Sigmoid colon (tissue), 6 donors: ENCODE measurements at regions not wholly inside any gene's neighbourhood (a gene's known extent, or its start where the extent isn't known, plus 50 kb on each side); places are given as distances from the start of the nearest gene placed in this dataset.

Source experiments
- DNase-seq: peaks from one replicate; pipeline ENCODE4 v3.0.0-alpha.2; 2019
- H3K27ac ChIP-seq, 4 donors: fragments of 200-600 bp; sonication (generic); one replicate each; pipeline ENCODE4 v1.5.1; 2016 to 2019; ENCODE audit warnings: mild to moderate bottlenecking in 1 of 4
- H3K27me3 ChIP-seq, 3 donors: fragments of 200-600 bp; sonication (generic); one replicate each; pipeline ENCODE4 v1.5.1; 2019; ENCODE audit warnings: mild to moderate bottlenecking in 1 of 3
- H3K36me3 ChIP-seq, 4 donors: fragments of 200-600 bp; sonication (generic); one replicate each; pipeline ENCODE4 v1.5.1; 2016 to 2019
- H3K4me1 ChIP-seq, 4 donors: fragments of 200-600 bp; sonication (generic); one replicate each; pipeline ENCODE4 v1.5.1; 2017 to 2019
- H3K4me3 ChIP-seq, 4 donors: fragments of 200-600 bp; sonication (generic); one replicate each; pipeline ENCODE4 v1.5.1; 2017 to 2019; ENCODE audit warnings: mild to moderate bottlenecking in 2 of 4, moderate library complexity in 1 of 4
- H3K9me3 ChIP-seq, 4 donors: fragments of 200-600 bp in 3 of 4; sonication (generic) in 3 of 4; one replicate each; pipeline versions ENCODE4 v1.5.1 to v1.6.1; 2013 to 2019
- EP300 ChIP-seq, 4 donors: sonication (generic); formaldehyde crosslinking; IDR thresholded peaks; one replicate each; pipeline ENCODE4 v1.6.1; 2017; ENCODE audit warnings: antibody characterized with exemption in 4 of 4
- POLR2A ChIP-seq, 2 donors: fragments of 450-650 bp; IDR thresholded peaks; one replicate each; pipeline ENCODE4 v1.6.1; 2016; ENCODE audit warnings: antibody characterized with exemption in 2 of 2, mild to moderate bottlenecking in 2 of 2, moderate library complexity in 2 of 2
- POLR2AphosphoS5 ChIP-seq, 4 donors: sonication (generic); formaldehyde crosslinking; IDR thresholded peaks; one replicate each; pipeline ENCODE4 v1.6.1; 2017; ENCODE audit warnings: antibody characterized with exemption in 4 of 4
- WGBS, 2 donors: extraction: QIAGEN DNeasy Blood & Tissue Kit; methylation state at CpG; one replicate each; pipeline ENCODE4 v1.1.7; 2013; 5-methylcytosine and 5-hydroxymethylcytosine counted together
- intact Hi-C: fragments of 100-400 bp; cut with DNase I; formaldehyde crosslinking; loops from one replicate; pipeline ENCODE4 v1.15.1; 2023
- TF ChIP-seq, protein P1 (sequence below), 4 experiments: fragments of 450-650 bp in 3 of 4; fragments of 200-600 bp in 1 of 4; IDR thresholded peaks; one replicate each; pipeline ENCODE4 v1.5.1; 2016 to 2019; ENCODE audit warnings: antibody characterized with exemption in 4 of 4, mild to moderate bottlenecking in 3 of 4, moderate library complexity in 2 of 4
- donor health status: healthy with polysubstance abuse.
- donor health status: healthy.

DNA sequence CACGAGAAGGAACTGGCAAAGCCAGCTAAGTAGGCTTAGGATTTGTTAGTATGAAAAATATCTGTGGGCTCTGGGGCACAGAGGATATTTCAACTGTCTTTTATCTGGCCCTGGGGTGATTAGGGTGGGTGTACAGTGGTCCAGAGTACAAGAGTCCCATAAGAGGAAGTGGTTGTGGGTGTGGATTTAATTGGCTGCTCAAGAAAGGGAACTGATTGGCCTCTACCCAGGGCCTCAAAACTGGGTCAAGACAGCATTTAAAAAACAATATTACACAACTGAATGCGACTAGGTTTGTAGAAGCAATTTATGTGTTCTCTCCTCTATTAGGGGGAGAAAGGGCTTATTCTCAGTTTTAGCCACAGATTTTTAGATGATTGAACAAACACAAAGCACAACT is 1353.4 kb upstream of the WWC1 start:
- 42 to 55% methylated on average over 2 of the region's 2 CpGs for WGBS, 2 donors
- intact Hi-C loops = no loop called here
- TF ChIP-seq, protein P1, sequence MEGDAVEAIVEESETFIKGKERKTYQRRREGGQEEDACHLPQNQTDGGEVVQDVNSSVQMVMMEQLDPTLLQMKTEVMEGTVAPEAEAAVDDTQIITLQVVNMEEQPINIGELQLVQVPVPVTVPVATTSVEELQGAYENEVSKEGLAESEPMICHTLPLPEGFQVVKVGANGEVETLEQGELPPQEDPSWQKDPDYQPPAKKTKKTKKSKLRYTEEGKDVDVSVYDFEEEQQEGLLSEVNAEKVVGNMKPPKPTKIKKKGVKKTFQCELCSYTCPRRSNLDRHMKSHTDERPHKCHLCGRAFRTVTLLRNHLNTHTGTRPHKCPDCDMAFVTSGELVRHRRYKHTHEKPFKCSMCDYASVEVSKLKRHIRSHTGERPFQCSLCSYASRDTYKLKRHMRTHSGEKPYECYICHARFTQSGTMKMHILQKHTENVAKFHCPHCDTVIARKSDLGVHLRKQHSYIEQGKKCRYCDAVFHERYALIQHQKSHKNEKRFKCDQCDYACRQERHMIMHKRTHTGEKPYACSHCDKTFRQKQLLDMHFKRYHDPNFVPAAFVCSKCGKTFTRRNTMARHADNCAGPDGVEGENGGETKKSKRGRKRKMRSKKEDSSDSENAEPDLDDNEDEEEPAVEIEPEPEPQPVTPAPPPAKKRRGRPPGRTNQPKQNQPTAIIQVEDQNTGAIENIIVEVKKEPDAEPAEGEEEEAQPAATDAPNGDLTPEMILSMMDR (IDR thresholded peaks at IDR 0.05) = no peak
- TF ChIP-seq EP300 (IDR thresholded peaks at IDR 0.05) = no peak
- no peak for TF ChIP-seq POLR2A (IDR thresholded peaks at IDR 0.05)
- TF ChIP-seq POLR2AphosphoS5 (IDR thresholded peaks at IDR 0.05) = no peak

GRCh38 chr5:166942948-166943347 is 1348.5 kb upstream of the WWC1 start:
- Histone ChIP-seq H3K4me1 (peaks cover 0 to 11% (median 6%) of the 10 kb centered on the region in 4 donors), H3K9me3 (no peaks in the 10 kb centered on the region), H3K27ac (no peak overlapping the region), H3K36me3 (no peaks in the 10 kb centered on the region), H3K27me3 (no peaks in the 10 kb centered on the region), H3K4me3 (no peak overlapping the region)
- TF ChIP-seq POLR2A (IDR thresholded peaks at IDR 0.05) = no peak
- no peak for TF ChIP-seq EP300 (IDR thresholded peaks at IDR 0.05)
- no peak for TF ChIP-seq POLR2AphosphoS5 (IDR thresholded peaks at IDR 0.05)
- TF ChIP-seq, protein P1 (IDR thresholded peaks at IDR 0.05) = no peak
- 94 to 96% methylated on average over 1 of the region's 1 CpG for WGBS, 2 donors
- intact Hi-C loops = no loop called here
- no peak for DNase-seq

More for the DNA sequence above, 1353.4 kb upstream of the WWC1 start:
- Histone ChIP-seq H3K4me3 (no peak overlapping the region), H3K9me3 (no peaks in the 10 kb centered on the region), H3K27me3 (no peaks in the 10 kb centered on the region), H3K27ac (no peak overlapping the region), H3K4me1 (peaks cover 0 to 11% (median 7%) of the 10 kb centered on the region in 4 donors), H3K36me3 (no peaks in the 10 kb centered on the region)
- DNase-seq = no peak

DNA sequence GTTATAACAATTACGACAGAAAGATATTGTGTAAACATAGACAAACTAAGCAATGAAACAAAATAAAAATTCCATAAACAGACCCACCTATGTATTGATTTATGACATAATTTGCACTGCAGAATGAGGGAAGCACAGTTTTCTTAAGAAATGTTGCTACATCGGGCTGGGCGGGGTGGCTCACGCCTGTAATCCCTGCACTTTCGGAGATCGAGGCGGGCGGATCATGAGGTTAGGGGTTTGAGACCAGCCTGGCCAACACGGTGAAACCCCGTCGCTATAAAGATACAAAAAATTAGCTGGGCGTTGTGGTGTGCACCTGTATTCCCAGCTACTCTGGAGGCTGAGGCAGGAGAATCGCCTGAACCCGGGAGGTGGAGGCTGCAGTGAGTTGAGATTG is 1344.4 kb upstream of the WWC1 start:
- intact Hi-C loops = no loop called here
- DNase-seq = no peak
- no peaks in the 10 kb centered on the region for H3K27me3 ChIP-seq
- H3K4me1 ChIP-seq = no peaks in the 10 kb centered on the region
- H3K27ac ChIP-seq = no peak overlapping the region
- no peak overlapping the region for H3K4me3 ChIP-seq
- TF ChIP-seq POLR2AphosphoS5 (IDR thresholded peaks at IDR 0.05) (no peak), EP300 (IDR thresholded peaks at IDR 0.05) (no peak), POLR2A (IDR thresholded peaks at IDR 0.05) (no peak)
- TF ChIP-seq, protein P1 (IDR thresholded peaks at IDR 0.05) = no peak
- WGBS, 2 donors = 22 to 74% methylated on average over 14 of the region's 14 CpGs
- H3K9me3 ChIP-seq = no peaks in the 10 kb centered on the region
- H3K36me3 ChIP-seq = no peaks in the 10 kb centered on the region

DNA sequence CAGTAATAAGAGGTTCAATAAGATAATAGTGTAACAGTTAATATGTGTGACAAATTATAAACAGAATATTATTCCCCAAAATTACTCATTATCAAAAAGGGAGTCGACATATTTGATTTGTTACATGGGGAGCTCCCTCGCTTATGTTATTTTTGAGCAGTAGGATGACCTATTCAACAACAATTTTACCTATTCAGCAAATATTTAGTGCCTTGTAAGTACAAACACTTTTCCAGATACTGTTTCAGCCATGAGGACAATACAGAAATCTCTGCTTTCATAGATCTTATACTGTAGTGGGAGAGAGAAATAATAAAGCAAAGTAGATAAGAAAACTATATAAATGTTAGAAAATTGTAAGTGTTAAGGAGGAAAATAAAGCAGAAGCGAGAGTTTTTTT is 1342.8 kb upstream of the WWC1 start:
- 90 to 93% methylated on average over 3 of the region's 3 CpGs for WGBS, 2 donors

More for the DNA sequence above, 1342.8 kb upstream of the WWC1 start:
- no peak for TF ChIP-seq POLR2A (IDR thresholded peaks at IDR 0.05)
- TF ChIP-seq, protein P1 (IDR thresholded peaks at IDR 0.05) = no peak
- no peak for TF ChIP-seq EP300 (IDR thresholded peaks at IDR 0.05)
- no peak for TF ChIP-seq POLR2AphosphoS5 (IDR thresholded peaks at IDR 0.05)
- no peak for DNase-seq
- no peak overlapping the region for H3K4me3 ChIP-seq
- H3K27ac ChIP-seq = no peak overlapping the region
- intact Hi-C loops = no loop called here
- H3K4me1 ChIP-seq = peaks cover 0 to 8% (median 0%) of the 10 kb centered on the region in 4 donors
- no peaks in the 10 kb centered on the region for H3K36me3 ChIP-seq
- no peaks in the 10 kb centered on the region for H3K27me3 ChIP-seq
- no peaks in the 10 kb centered on the region for H3K9me3 ChIP-seq
